ENCODE measurements at regions not wholly inside any gene's neighbourhood (a gene's known extent, or its start where the extent isn't known, plus 50 kb on each side); places are given as distances from the start of the nearest gene placed in this dataset.

DNA sequence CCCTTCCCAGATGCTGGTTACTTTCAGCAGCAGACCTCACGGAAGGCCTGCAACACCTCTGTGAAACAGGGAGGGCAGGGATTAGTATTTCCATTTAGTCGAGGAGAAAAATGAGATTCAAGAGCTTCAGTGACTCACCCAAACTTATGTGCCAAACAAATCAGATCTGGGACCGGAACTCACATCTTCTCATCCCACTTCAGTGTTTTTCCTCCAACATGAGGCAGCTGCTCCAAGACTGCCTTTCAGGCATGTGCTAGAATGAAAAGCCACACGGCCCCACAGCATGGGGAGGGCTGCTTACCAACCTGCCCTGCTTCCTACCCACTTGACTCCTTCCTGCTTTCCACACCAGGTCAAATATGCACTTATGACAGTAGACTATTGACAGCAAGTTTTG is 129.4 kb upstream of the SLC24A5 start:
- in situ Hi-C loops (cut with HindIII; ENCODE audit: low pct_unique_long_range_greater_than_20kb, low sequenced_read_pairs) (no loop called here), intact Hi-C loops (cut with micrococcal nuclease; ENCODE audit: unreplicated experiment) (no loop called here)
- no peak for DNase-seq (ENCODE audit: low read depth, low spot score)
- H3K36me3 ChIP-seq (ENCODE audit: control insufficient read depth, insufficient read depth, low read length) = no peaks in the 10 kb centered on the region
- no peak for ATAC-seq
- POLR2A ChIA-PET = no interaction called here
- no peaks in the 10 kb centered on the region for H3K27me3 ChIP-seq (ENCODE audit: control insufficient read depth, insufficient read depth, low read length)
- no peak overlapping the region for H3K4me3 ChIP-seq (ENCODE audit: low read depth in 2 of 2, low read length in 2 of 2)
- H3K9me3 ChIP-seq (ENCODE audit: control insufficient read depth, insufficient read depth, low read depth, low read length) = no peaks in the 10 kb centered on the region
- TF ChIP-seq TCF7L2 (IDR thresholded peaks at IDR 0.05; ENCODE audit: low read depth, low read length) (no peak), SIN3A (IDR thresholded peaks at IDR 0.05; ENCODE audit: borderline replicate concordance, insufficient read depth, low read depth, low read length) (no peak), POLR2AphosphoS5 (IDR thresholded peaks at IDR 0.05; ENCODE audit: low read depth, low read length) (no peak)
- TF ChIP-seq, protein P1, sequence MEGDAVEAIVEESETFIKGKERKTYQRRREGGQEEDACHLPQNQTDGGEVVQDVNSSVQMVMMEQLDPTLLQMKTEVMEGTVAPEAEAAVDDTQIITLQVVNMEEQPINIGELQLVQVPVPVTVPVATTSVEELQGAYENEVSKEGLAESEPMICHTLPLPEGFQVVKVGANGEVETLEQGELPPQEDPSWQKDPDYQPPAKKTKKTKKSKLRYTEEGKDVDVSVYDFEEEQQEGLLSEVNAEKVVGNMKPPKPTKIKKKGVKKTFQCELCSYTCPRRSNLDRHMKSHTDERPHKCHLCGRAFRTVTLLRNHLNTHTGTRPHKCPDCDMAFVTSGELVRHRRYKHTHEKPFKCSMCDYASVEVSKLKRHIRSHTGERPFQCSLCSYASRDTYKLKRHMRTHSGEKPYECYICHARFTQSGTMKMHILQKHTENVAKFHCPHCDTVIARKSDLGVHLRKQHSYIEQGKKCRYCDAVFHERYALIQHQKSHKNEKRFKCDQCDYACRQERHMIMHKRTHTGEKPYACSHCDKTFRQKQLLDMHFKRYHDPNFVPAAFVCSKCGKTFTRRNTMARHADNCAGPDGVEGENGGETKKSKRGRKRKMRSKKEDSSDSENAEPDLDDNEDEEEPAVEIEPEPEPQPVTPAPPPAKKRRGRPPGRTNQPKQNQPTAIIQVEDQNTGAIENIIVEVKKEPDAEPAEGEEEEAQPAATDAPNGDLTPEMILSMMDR (IDR thresholded peaks at IDR 0.05) = no peak
- TF ChIP-seq, protein P2, sequence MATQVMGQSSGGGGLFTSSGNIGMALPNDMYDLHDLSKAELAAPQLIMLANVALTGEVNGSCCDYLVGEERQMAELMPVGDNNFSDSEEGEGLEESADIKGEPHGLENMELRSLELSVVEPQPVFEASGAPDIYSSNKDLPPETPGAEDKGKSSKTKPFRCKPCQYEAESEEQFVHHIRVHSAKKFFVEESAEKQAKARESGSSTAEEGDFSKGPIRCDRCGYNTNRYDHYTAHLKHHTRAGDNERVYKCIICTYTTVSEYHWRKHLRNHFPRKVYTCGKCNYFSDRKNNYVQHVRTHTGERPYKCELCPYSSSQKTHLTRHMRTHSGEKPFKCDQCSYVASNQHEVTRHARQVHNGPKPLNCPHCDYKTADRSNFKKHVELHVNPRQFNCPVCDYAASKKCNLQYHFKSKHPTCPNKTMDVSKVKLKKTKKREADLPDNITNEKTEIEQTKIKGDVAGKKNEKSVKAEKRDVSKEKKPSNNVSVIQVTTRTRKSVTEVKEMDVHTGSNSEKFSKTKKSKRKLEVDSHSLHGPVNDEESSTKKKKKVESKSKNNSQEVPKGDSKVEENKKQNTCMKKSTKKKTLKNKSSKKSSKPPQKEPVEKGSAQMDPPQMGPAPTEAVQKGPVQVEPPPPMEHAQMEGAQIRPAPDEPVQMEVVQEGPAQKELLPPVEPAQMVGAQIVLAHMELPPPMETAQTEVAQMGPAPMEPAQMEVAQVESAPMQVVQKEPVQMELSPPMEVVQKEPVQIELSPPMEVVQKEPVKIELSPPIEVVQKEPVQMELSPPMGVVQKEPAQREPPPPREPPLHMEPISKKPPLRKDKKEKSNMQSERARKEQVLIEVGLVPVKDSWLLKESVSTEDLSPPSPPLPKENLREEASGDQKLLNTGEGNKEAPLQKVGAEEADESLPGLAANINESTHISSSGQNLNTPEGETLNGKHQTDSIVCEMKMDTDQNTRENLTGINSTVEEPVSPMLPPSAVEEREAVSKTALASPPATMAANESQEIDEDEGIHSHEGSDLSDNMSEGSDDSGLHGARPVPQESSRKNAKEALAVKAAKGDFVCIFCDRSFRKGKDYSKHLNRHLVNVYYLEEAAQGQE (IDR thresholded peaks at IDR 0.05; ENCODE audit: insufficient read depth in 1 of 2, low read depth in 2 of 2, low read length in 1 of 2) = no peak
- no TSS peak for BruUV-seq (replicated peaks)
- CTCF ChIA-PET = no interaction called here
- no peaks in the 10 kb centered on the region for H3K4me1 ChIP-seq (ENCODE audit: control insufficient read depth, insufficient read depth, low read length)
- no peak overlapping the region for H3K27ac ChIP-seq (ENCODE audit: low read length)

DNA sequence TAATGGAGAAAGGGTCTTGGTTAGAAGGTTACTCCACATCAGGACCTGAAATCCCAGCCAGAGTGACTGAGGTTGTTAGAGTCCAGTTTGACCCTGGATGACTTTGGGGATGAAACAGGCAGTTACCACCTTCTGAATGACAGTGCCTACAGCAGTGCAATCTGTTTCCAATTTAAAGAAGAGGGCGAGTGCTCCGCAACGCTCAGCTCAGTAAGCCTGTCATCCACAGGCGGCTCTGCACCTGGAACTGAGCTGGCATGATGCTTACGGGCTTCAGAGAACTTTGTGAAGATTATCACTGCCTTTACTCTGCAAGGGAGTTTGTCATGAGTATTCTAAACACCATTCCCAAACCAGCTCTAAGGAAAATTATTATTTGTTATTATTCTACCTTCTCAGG is 127.7 kb upstream of the SLC24A5 start:
- TF ChIP-seq POLR2AphosphoS5 (IDR thresholded peaks at IDR 0.05; ENCODE audit: low read depth, low read length) = no peak
- no peak for TF ChIP-seq SIN3A (IDR thresholded peaks at IDR 0.05; ENCODE audit: borderline replicate concordance, insufficient read depth, low read depth, low read length)
- TF ChIP-seq, protein P1 (IDR thresholded peaks at IDR 0.05) = no peak
- no peak for TF ChIP-seq TCF7L2 (IDR thresholded peaks at IDR 0.05; ENCODE audit: low read depth, low read length)
- TF ChIP-seq, protein P2 (IDR thresholded peaks at IDR 0.05; ENCODE audit: insufficient read depth in 1 of 2, low read depth in 2 of 2, low read length in 1 of 2) = no peak
- ATAC-seq (no peak), DNase-seq (ENCODE audit: low read depth, low spot score) (no peak)
- in situ Hi-C loops (cut with HindIII; ENCODE audit: low pct_unique_long_range_greater_than_20kb, low sequenced_read_pairs) (no loop called here), intact Hi-C loops (cut with micrococcal nuclease; ENCODE audit: unreplicated experiment) (no loop called here)
- BruUV-seq (replicated peaks) = no TSS peak
- ChIA-PET POLR2A (no interaction called here), CTCF (no interaction called here)
- H3K9me3 ChIP-seq (ENCODE audit: control insufficient read depth, insufficient read depth, low read depth, low read length) = no peaks in the 10 kb centered on the region
- no peak overlapping the region for H3K4me3 ChIP-seq (ENCODE audit: low read depth in 2 of 2, low read length in 2 of 2)
- no peak overlapping the region for H3K27ac ChIP-seq (ENCODE audit: low read length)
- no peaks in the 10 kb centered on the region for H3K4me1 ChIP-seq (ENCODE audit: control insufficient read depth, insufficient read depth, low read length)
- no peaks in the 10 kb centered on the region for H3K27me3 ChIP-seq (ENCODE audit: control insufficient read depth, insufficient read depth, low read length)
- no peaks in the 10 kb centered on the region for H3K36me3 ChIP-seq (ENCODE audit: control insufficient read depth, insufficient read depth, low read length)
